GM21526 (cell line): ENCODE measurements at regions not wholly inside any gene's neighbourhood (a gene's known extent, or its start where the extent isn't known, plus 50 kb on each side); places are given as distances from the start of the nearest gene placed in this dataset.

Experiments
- ATAC-seq: cut with Tn5 transposase; IDR thresholded peaks from one replicate; pipeline ENCODE4 v1.9.1; 2021; ENCODE audit warnings: moderate library complexity; ENCODE audit not compliant: unreplicated experiment, low FRiP score

GRCh38 chr11:81005595-81005994 lies 1564.8 kb upstream of the TENM4 start:
- no peak for ATAC-seq

- ATAC-seq = no peak
Observed at GRCh38 chr11:81004576-81004975, 1563.7 kb upstream of the TENM4 start.

- no peak for ATAC-seq
Observed at GRCh38 chr11:81002374-81002773, 1561.5 kb upstream of the TENM4 start.

- no peak for ATAC-seq
Observed at GRCh38 chr11:81000735-81001134, 1559.9 kb upstream of the TENM4 start.

GRCh38 chr11:81000334-81000733 lies 1559.5 kb upstream of the TENM4 start:
- ATAC-seq = no peak

GRCh38 chr11:80995523-80995922 lies 1554.7 kb upstream of the TENM4 start:
- no peak for ATAC-seq

GRCh38 chr11:80993536-80993935 lies 1552.7 kb upstream of the TENM4 start:
- ATAC-seq = no peak

- ATAC-seq = no peak
Observed at GRCh38 chr11:80990885-80991284, 1550.1 kb upstream of the TENM4 start.

- no peak for ATAC-seq
Observed at GRCh38 chr11:80987171-80987570, 1546.3 kb upstream of the TENM4 start.

- ATAC-seq = no peak
Observed at GRCh38 chr11:80986421-80987074, 1545.7 kb upstream of the TENM4 start.

- no peak for ATAC-seq
Observed at GRCh38 chr11:80980227-80980626, 1539.4 kb upstream of the TENM4 start.

- ATAC-seq = no peak
Observed at GRCh38 chr11:80973786-80974185, 1533.0 kb upstream of the TENM4 start.

- no peak for ATAC-seq
Observed at GRCh38 chr11:80970037-80970436, 1529.2 kb upstream of the TENM4 start.

- no peak for ATAC-seq
Observed at GRCh38 chr11:80967649-80968048, 1526.8 kb upstream of the TENM4 start.

- no peak for ATAC-seq
Observed at GRCh38 chr11:80960381-80961029, 1519.7 kb upstream of the TENM4 start.

GRCh38 chr11:80959751-80960150 lies 1518.9 kb upstream of the TENM4 start:
- no peak for ATAC-seq

- ATAC-seq = no peak
Observed at GRCh38 chr11:80958987-80959386, 1518.2 kb upstream of the TENM4 start.

GRCh38 chr11:80958361-80958760 lies 1517.5 kb upstream of the TENM4 start:
- ATAC-seq = no peak

GRCh38 chr11:80955588-80955987 lies 1514.8 kb upstream of the TENM4 start:
- ATAC-seq = no peak

- no peak for ATAC-seq
Observed at GRCh38 chr11:80948781-80949180, 1508.0 kb upstream of the TENM4 start.

GRCh38 chr11:80944758-80945157 lies 1503.9 kb upstream of the TENM4 start:
- no peak for ATAC-seq

GRCh38 chr11:80943226-80943625 lies 1502.4 kb upstream of the TENM4 start:
- ATAC-seq = no peak
